ENCODE measurements at regions not wholly inside any gene's neighbourhood (a gene's known extent, or its start where the extent isn't known, plus 50 kb on each side); places are given as distances from the start of the nearest gene placed in this dataset.

GRCh38 chr1:103416681-103417286, 108.7 kb upstream of the RNPC3 start (continued):
- TF ChIP-seq CTCF (IDR thresholded peaks at IDR 0.05 in 2 of 3, conservative IDR thresholded peaks at IDR 0.05 in 1 of 3; ENCODE audit: control insufficient read depth in 2 of 3, extremely low read depth in 1 of 3, insufficient read depth in 1 of 3, low read depth in 3 of 3, low read length in 3 of 3) (no peak), CREM (IDR thresholded peaks at IDR 0.05; ENCODE audit: low read depth) (no peak)

GRCh38 chr1:103387898-103388297, 137.6 kb upstream of the RNPC3 start:
- ATAC-seq (no peak), DNase-seq (ENCODE audit: low read depth, low spot score) (no peak), FAIRE-seq (no peak)
- no peaks in the 10 kb centered on the region for H3K4me1 ChIP-seq (ENCODE audit: control insufficient read depth, insufficient read depth, low read length)
- TF ChIP-seq BHLHE40 (IDR thresholded peaks at IDR 0.05; ENCODE audit: borderline replicate concordance in 1 of 2, low read depth in 2 of 2, low read length in 1 of 2): no peak
- POLR2A ChIA-PET: no interaction called here
- WGBS (ENCODE audit: insufficient coverage, insufficient replicate concordance, low lambda C conversion rate, missing lambda C conversion rate): 0% methylated on average over 1 of the region's 1 CpG
- no peaks in the 10 kb centered on the region for H3K79me2 ChIP-seq (ENCODE audit: control insufficient read depth, insufficient read depth, low read length)
- H3K4me3 ChIP-seq: no peak overlapping the region
- H3K27ac ChIP-seq (ENCODE audit: control insufficient read depth, insufficient read depth): no peak overlapping the region
- H3K4me2 ChIP-seq (ENCODE audit: control insufficient read depth, insufficient read depth): no peak overlapping the region
- no peak overlapping the region for H2AFZ ChIP-seq (ENCODE audit: control insufficient read depth, low read depth, low read length)
- H3K9ac ChIP-seq (ENCODE audit: control insufficient read depth, insufficient read depth, low read length): no peak overlapping the region
- H3K36me3 ChIP-seq (ENCODE audit: control insufficient read depth in 2 of 2, insufficient read depth in 2 of 2, low read length in 1 of 2): no peaks in the 10 kb centered on the region
- CTCF ChIA-PET: no interaction called here
- RAD21 ChIA-PET (ENCODE audit: unreplicated experiment): no interaction called here
- no peaks in the 10 kb centered on the region for H3K27me3 ChIP-seq (replicated peaks in 1 of 2; ENCODE audit: control insufficient read depth in 2 of 2, insufficient read depth in 2 of 2, low read length in 1 of 2)
- in situ Hi-C loops (cut with MboI): no loop called here
- H3K9me3 ChIP-seq (replicated peaks; ENCODE audit: control insufficient read depth, insufficient read depth, low read length): no peaks in the 10 kb centered on the region
- intact Hi-C loops (cut with micrococcal nuclease; ENCODE audit: unreplicated experiment): no loop called here
- H4K20me1 ChIP-seq (ENCODE audit: control insufficient read depth, insufficient read depth): no peaks in the 10 kb centered on the region
- no TSS peak for BruUV-seq (replicated peaks)
- SMC1A ChIA-PET (ENCODE audit: uncharacterized antibody, unreplicated experiment): no interaction called here

GRCh38 chr1:103373991-103374390, 151.5 kb upstream of the RNPC3 start:
- RAD21 ChIA-PET (ENCODE audit: unreplicated experiment): no interaction called here
- POLR2A ChIA-PET: no interaction called here
- Histone ChIP-seq H3K9me3 (replicated peaks; ENCODE audit: control insufficient read depth, insufficient read depth, low read length) (no peaks in the 10 kb centered on the region), H4K20me1 (ENCODE audit: control insufficient read depth, insufficient read depth) (no peaks in the 10 kb centered on the region), H3K27me3 (replicated peaks in 1 of 2; ENCODE audit: control insufficient read depth in 2 of 2, insufficient read depth in 2 of 2, low read length in 1 of 2) (no peaks in the 10 kb centered on the region), H3K36me3 (ENCODE audit: control insufficient read depth in 2 of 2, insufficient read depth in 2 of 2, low read length in 1 of 2) (no peaks in the 10 kb centered on the region), H3K4me1 (ENCODE audit: control insufficient read depth, insufficient read depth, low read length) (no peaks in the 10 kb centered on the region), H3K4me3 (no peak overlapping the region), H3K27ac (ENCODE audit: control insufficient read depth, insufficient read depth) (no peak overlapping the region), H2AFZ (ENCODE audit: control insufficient read depth, low read depth, low read length) (no peak overlapping the region), H3K4me2 (ENCODE audit: control insufficient read depth, insufficient read depth) (no peak overlapping the region), H3K9ac (ENCODE audit: control insufficient read depth, insufficient read depth, low read length) (no peak overlapping the region), H3K79me2 (ENCODE audit: control insufficient read depth, insufficient read depth, low read length) (no peaks in the 10 kb centered on the region)
- 20% methylated on average over 3 of the region's 3 CpGs for WGBS (ENCODE audit: insufficient coverage, insufficient replicate concordance, low lambda C conversion rate, missing lambda C conversion rate)
- FAIRE-seq: no peak
- intact Hi-C loops (cut with micrococcal nuclease; ENCODE audit: unreplicated experiment): no loop called here
- ATAC-seq: no peak
- CTCF ChIA-PET: no interaction called here
- BruUV-seq (replicated peaks): no TSS peak
- SMC1A ChIA-PET (ENCODE audit: uncharacterized antibody, unreplicated experiment): no interaction called here
- in situ Hi-C loops (cut with MboI): no loop called here
- DNase-seq (ENCODE audit: low read depth, low spot score): no peak
- TF ChIP-seq USF1 (IDR thresholded peaks at IDR 0.05; ENCODE audit: borderline replicate concordance, extremely low read length, insufficient read depth, low read depth, low read length): no peak
- TF ChIP-seq SUZ12 (IDR thresholded peaks at IDR 0.05; ENCODE audit: unreplicated experiment): no peak
- TF ChIP-seq SMC3 (IDR thresholded peaks at IDR 0.05; ENCODE audit: borderline replicate concordance, low read length): no peak
- no peak for TF ChIP-seq RELB (IDR thresholded peaks at IDR 0.05; ENCODE audit: low read depth)
- TF ChIP-seq MLLT1 (IDR thresholded peaks at IDR 0.05): no peak
- no peak for TF ChIP-seq MTA2 (IDR thresholded peaks at IDR 0.05; ENCODE audit: low read depth)
